ENCODE measurements at regions not wholly inside any gene's neighbourhood (a gene's known extent, or its start where the extent isn't known, plus 50 kb on each side); places are given as distances from the start of the nearest gene placed in this dataset.

DNA sequence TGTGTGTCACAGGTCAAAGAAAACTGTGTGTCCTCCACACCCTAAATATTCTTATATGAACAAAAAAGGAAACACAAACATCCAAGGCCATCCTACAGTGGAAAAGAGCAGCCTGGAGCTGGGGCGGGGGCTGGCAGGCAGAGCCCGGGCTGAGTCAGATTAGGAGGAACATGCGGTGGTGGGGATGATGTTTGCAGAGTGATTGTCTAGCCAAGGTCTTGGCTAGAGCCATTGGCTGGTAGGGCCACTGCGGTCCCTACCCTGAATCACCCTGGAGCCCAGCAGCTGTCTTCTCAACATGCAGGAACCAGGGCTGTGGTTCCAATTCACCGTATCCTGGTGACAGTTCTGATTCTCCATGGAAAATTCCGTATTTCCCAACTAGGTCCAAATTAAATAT is 439.5 kb downstream of the FGF9 start:
- ATAC-seq (no peak), DNase-seq (ENCODE audit: extremely low read depth in 1 of 4, low spot score in 3 of 4) (no peak), FAIRE-seq (no peak)
- BruUV-seq (replicated peaks): no TSS peak
- 0% methylated on average over 6 of the region's 6 CpGs for WGBS (ENCODE audit: insufficient coverage, low coverage, missing lambda C conversion rate)
- H3K36me3 ChIP-seq (ENCODE audit: control insufficient read depth, insufficient read depth, low read length): no peaks in the 10 kb centered on the region
- no peak overlapping the region for H3K4me2 ChIP-seq (ENCODE audit: insufficient read depth, low read length)
- intact Hi-C loops (cut with micrococcal nuclease): no loop called here
- in situ Hi-C loops (cut with MboI): no loop called here
- no peak overlapping the region for H2AFZ ChIP-seq (ENCODE audit: low read depth, low read length)
- ChIA-PET POLR2A (interaction anchor here (0.8 kb wide), 1 partner anchor 339 kb away, joined by 3 read pairs; no protein-coding TSS in a partner anchor), CTCF (ENCODE audit: low intra/inter-chr PET ratio) (no interaction called here)
- no peak overlapping the region for H3K27ac ChIP-seq (ENCODE audit: extremely low read depth, low read depth, low read length)
- peaks cover 0 to 9% of the 10 kb centered on the region in 2 experiments; a peak in 2 of 5 replicates for H3K27me3 ChIP-seq (ENCODE audit: control insufficient read depth in 2 of 2, insufficient read depth in 2 of 2, low read length in 2 of 2)
- H3K9me3 ChIP-seq (replicated peaks; ENCODE audit: control insufficient read depth, insufficient read depth, low read depth, low read length): no peaks in the 10 kb centered on the region
- no peaks in the 10 kb centered on the region for H3K79me2 ChIP-seq (ENCODE audit: control insufficient read depth, insufficient read depth, low read length)
- H3K4me1 ChIP-seq (replicated peaks in 1 of 2; ENCODE audit: control insufficient read depth in 2 of 2, insufficient read depth in 2 of 2, low read length in 2 of 2): no peaks in the 10 kb centered on the region
- H3K9ac ChIP-seq (ENCODE audit: insufficient read depth in 1 of 2, low read depth in 2 of 2, low read length in 2 of 2): no peak overlapping the region
- H3K4me3 ChIP-seq: no peak overlapping the region
- H3K9me1 ChIP-seq (ENCODE audit: control insufficient read depth, insufficient read depth, low read length): no peaks in the 10 kb centered on the region
- H4K20me1 ChIP-seq (replicated peaks; ENCODE audit: control insufficient read depth, insufficient read depth, low read length): no peaks in the 10 kb centered on the region
- TF ChIP-seq CBX2 (IDR thresholded peaks at IDR 0.05; ENCODE audit: insufficient read depth, low read length, poor library complexity, severe bottlenecking) (no peak), ZNF583 (CRISPR knock-in tag; IDR thresholded peaks at IDR 0.05) (no peak), RBBP5 (IDR thresholded peaks at IDR 0.05; ENCODE audit: borderline replicate concordance, insufficient read depth, low read length, poor library complexity, severe bottlenecking) (no peak), SMAD3 (CRISPR knock-in tag; conservative IDR thresholded peaks at IDR 0.05) (no peak), XRCC4 (IDR thresholded peaks at IDR 0.05; ENCODE audit: extremely low read depth, insufficient read depth, insufficient read length) (no peak), SMC3 (conservative IDR thresholded peaks at IDR 0.05; ENCODE audit: insufficient read depth, low read depth, low read length) (no peak), ATF4 (CRISPR knock-in tag; IDR thresholded peaks at IDR 0.05) (no peak), KLF1 (tag; IDR thresholded peaks at IDR 0.05) (no peak), ZNF766 (CRISPR knock-in tag; conservative IDR thresholded peaks at IDR 0.05) (no peak), PML (IDR thresholded peaks at IDR 0.05; ENCODE audit: low read length) (no peak), ZNF324 (CRISPR knock-in tag; IDR thresholded peaks at IDR 0.05) (no peak), EWSR1 (IDR thresholded peaks at IDR 0.05; ENCODE audit: borderline replicate concordance, low read depth, partially characterized antibody) (no peak)
- TF ChIP-seq, protein P1, sequence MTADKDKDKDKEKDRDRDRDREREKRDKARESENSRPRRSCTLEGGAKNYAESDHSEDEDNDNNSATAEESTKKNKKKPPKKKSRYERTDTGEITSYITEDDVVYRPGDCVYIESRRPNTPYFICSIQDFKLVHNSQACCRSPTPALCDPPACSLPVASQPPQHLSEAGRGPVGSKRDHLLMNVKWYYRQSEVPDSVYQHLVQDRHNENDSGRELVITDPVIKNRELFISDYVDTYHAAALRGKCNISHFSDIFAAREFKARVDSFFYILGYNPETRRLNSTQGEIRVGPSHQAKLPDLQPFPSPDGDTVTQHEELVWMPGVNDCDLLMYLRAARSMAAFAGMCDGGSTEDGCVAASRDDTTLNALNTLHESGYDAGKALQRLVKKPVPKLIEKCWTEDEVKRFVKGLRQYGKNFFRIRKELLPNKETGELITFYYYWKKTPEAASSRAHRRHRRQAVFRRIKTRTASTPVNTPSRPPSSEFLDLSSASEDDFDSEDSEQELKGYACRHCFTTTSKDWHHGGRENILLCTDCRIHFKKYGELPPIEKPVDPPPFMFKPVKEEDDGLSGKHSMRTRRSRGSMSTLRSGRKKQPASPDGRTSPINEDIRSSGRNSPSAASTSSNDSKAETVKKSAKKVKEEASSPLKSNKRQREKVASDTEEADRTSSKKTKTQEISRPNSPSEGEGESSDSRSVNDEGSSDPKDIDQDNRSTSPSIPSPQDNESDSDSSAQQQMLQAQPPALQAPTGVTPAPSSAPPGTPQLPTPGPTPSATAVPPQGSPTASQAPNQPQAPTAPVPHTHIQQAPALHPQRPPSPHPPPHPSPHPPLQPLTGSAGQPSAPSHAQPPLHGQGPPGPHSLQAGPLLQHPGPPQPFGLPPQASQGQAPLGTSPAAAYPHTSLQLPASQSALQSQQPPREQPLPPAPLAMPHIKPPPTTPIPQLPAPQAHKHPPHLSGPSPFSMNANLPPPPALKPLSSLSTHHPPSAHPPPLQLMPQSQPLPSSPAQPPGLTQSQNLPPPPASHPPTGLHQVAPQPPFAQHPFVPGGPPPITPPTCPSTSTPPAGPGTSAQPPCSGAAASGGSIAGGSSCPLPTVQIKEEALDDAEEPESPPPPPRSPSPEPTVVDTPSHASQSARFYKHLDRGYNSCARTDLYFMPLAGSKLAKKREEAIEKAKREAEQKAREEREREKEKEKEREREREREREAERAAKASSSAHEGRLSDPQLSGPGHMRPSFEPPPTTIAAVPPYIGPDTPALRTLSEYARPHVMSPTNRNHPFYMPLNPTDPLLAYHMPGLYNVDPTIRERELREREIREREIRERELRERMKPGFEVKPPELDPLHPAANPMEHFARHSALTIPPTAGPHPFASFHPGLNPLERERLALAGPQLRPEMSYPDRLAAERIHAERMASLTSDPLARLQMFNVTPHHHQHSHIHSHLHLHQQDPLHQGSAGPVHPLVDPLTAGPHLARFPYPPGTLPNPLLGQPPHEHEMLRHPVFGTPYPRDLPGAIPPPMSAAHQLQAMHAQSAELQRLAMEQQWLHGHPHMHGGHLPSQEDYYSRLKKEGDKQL (CRISPR knock-in tag; IDR thresholded peaks at IDR 0.05; ENCODE audit: borderline replicate concordance): no peak
